GM12865 (cell line): ENCODE measurements at regions not wholly inside any gene's neighbourhood (a gene's known extent, or its start where the extent isn't known, plus 50 kb on each side); places are given as distances from the start of the nearest gene placed in this dataset.
"Not testable (repeated sequence)": the region's sequence is repeated elsewhere in the genome, so short reads cannot be mapped to it uniquely, and the experiment has no call there.

Experiments used
- DNase-seq: peaks from one replicate; pipeline ENCODE4 v3.0.0; 2010; ENCODE audit warnings: low read depth
- H3K4me3 ChIP-seq: 2 replicates; pipeline ENCODE4 v1.5.1; 2011; ENCODE audit warnings: mild to moderate bottlenecking, low read depth, low read length, control low read depth
- CTCF ChIP-seq: IDR thresholded peaks from 2 replicates; pipeline ENCODE4 v1.5.1; 2011; ENCODE audit warnings: low read length, control low read depth, low read depth, inconsistent platforms; ENCODE audit not compliant: insufficient read depth; ENCODE audit errors: missing control alignments

- no peak for TF ChIP-seq CTCF
- no peak for DNase-seq
- no peak overlapping the region for H3K4me3 ChIP-seq
Measured at GRCh38 chr7:110541962-110542361, 549.0 kb upstream of the LRRN3 start.

DNA sequence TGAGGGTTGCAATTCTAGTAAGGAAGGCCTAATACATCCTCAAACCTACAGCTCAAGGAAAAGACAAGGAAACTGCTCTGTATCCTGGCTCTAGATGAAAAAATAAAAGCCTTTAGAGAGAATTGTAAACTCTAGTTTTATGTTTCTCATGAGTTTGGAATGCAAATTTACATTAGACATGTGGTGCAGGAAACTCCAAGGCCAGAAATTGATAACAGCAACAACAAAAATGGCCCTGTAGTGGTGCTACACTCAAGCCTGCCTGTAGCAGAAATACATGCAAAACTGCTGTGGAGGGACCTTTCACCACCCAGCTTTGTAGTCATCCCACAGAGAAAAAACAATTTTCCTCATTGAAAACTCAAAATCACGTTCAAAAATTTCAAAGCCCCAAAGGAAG, 546.7 kb upstream of the LRRN3 start:
- H3K4me3 ChIP-seq: no peak overlapping the region
- no peak for DNase-seq
- TF ChIP-seq CTCF: no peak

- H3K4me3 ChIP-seq: no peak overlapping the region
- no peak for DNase-seq
- TF ChIP-seq CTCF: no peak
Measured at GRCh38 chr7:110548372-110548771, 542.6 kb upstream of the LRRN3 start.

GRCh38 chr7:110557136-110557535, 533.8 kb upstream of the LRRN3 start:
- TF ChIP-seq CTCF: no peak
- no peak for DNase-seq

GRCh38 chr7:110563286-110563685, 527.6 kb upstream of the LRRN3 start:
- H3K4me3 ChIP-seq, DNase-seq: not testable (repeated sequence)

More at GRCh38 chr7:110557136-110557535, 533.8 kb upstream of the LRRN3 start:
- H3K4me3 ChIP-seq: no peak overlapping the region

DNA sequence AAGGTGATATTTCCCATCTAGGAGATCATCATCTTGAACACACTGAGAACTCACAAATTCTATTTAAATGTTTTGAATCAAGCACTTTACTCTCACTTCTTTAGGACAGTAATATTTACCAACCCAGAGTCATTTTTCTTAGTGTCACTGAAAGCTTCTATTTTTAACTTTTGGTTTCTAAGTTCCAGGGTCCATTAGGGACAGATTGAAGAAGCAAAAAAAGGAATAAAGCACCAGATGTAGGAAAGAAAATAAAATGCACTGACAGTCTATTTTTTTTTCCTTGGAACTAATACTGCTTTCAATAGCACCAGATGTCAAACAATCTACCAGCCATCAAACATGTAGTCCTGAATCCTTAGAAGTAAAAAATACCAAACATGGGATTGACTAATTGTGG, 526.7 kb upstream of the LRRN3 start:
- TF ChIP-seq CTCF: no peak
- DNase-seq: no peak
- no peak overlapping the region for H3K4me3 ChIP-seq

DNA sequence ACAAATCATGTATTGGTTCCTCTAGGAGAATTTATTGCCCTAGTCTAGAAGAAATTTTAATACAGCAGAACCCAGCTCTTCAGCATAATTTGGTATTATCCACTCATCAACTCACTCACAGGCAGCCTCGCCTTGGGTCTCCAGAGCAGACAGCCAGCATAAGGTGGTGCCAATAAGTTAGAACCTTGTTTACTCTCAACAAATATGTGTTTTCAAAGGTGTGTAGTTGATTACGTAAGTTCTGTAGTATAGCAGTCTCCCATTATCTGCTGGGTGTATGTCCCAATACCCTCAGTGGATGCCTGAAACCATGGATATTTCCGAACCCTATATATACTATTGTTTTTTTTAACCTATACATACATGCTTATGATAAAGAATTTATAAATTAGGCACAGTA, 522.5 kb upstream of the LRRN3 start:
- no peak overlapping the region for H3K4me3 ChIP-seq
- no peak for TF ChIP-seq CTCF
- no peak for DNase-seq

- TF ChIP-seq CTCF: no peak
- H3K4me3 ChIP-seq: no peak overlapping the region
- no peak for DNase-seq
Measured at GRCh38 chr7:110568932-110569331, 522.0 kb upstream of the LRRN3 start.
